ENCODE measurements at regions not wholly inside any gene's neighbourhood (a gene's known extent, or its start where the extent isn't known, plus 50 kb on each side); places are given as distances from the start of the nearest gene placed in this dataset.

DNA sequence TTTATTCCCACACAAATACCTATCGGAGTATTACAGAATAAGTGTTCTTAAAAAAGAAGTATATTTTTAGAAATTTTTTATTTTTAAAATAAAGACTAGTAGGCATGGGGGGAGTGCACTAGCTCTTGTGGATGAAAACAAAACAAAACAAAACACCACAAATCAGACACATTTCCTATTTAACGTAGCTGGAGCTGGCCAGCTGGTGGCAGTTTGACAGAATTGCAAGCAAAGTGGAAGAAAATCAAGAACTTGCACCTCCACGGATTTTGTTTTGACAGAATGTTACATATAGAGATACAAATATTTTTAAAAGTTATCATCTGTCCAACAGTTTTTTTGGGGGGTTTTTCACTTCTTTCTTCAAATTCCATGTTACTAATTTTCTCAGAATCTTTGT, 63.6 kb upstream of the SNRPB2 start:
- Histone ChIP-seq H3K4me1 (replicated peaks in 1 of 4; ENCODE audit: control insufficient read depth in 3 of 4, insufficient read depth in 4 of 4, low read length in 3 of 4) (no peaks in the 10 kb centered on the region), H3K36me3 (ENCODE audit: control insufficient read depth in 2 of 4, insufficient read depth in 4 of 4, low read length in 3 of 4) (no peaks in the 10 kb centered on the region), H3K9me3 (ENCODE audit: insufficient read depth in 2 of 2, low read depth in 1 of 2, low read length in 1 of 2) (no peaks in the 10 kb centered on the region), H2BK5ac (ENCODE audit: low read depth, low read length) (no peak overlapping the region), H3K27me3 (replicated peaks in 1 of 4; ENCODE audit: control insufficient read depth in 3 of 4, extremely low read depth in 1 of 4, insufficient read depth in 3 of 4, low read length in 3 of 4) (no peaks in the 10 kb centered on the region), H3K23me2 (ENCODE audit: low read depth, low read length) (no peaks in the 10 kb centered on the region), H3K27ac (ENCODE audit: low read depth, low read length) (no peak overlapping the region), H3K79me1 (ENCODE audit: low read depth, low read length) (no peaks in the 10 kb centered on the region), H3K23ac (ENCODE audit: insufficient read length) (no peak overlapping the region), H4K5ac (ENCODE audit: insufficient read length, low read depth, low read length) (no peak overlapping the region), H2AFZ (ENCODE audit: low read length) (no peak overlapping the region), H3K9ac (replicated peaks in 1 of 4; ENCODE audit: extremely low read depth in 1 of 4, low read depth in 3 of 4, low read length in 3 of 4) (no peak overlapping the region), H3K4me3 (ENCODE audit: extremely low read depth in 1 of 4, insufficient read depth in 2 of 4, low read depth in 3 of 4, low read length in 4 of 4) (no peak overlapping the region), H2BK20ac (ENCODE audit: low read length) (no peak overlapping the region), H3K56ac (replicated peaks; ENCODE audit: insufficient read length, low read depth, low read length) (no peak overlapping the region), H4K20me1 (replicated peaks in 1 of 2; ENCODE audit: control insufficient read depth in 1 of 2, insufficient read depth in 2 of 2, low read length in 2 of 2) (no peaks in the 10 kb centered on the region), H2AK5ac (ENCODE audit: low read depth, low read length) (no peak overlapping the region), H3K18ac (ENCODE audit: extremely low read depth, low read length) (no peak overlapping the region), H4K91ac (replicated peaks; ENCODE audit: insufficient read length, low read length) (no peak overlapping the region), H3K79me2 (ENCODE audit: control insufficient read depth in 1 of 2, insufficient read depth in 2 of 2, low read length in 2 of 2) (no peaks in the 10 kb centered on the region), H3K14ac (ENCODE audit: insufficient read length) (no peak overlapping the region), H4K8ac (ENCODE audit: extremely low read depth, insufficient read depth, low read length) (no peak overlapping the region), H3K4ac (replicated peaks; ENCODE audit: insufficient read length, low read depth, low read length) (no peak overlapping the region), H2BK12ac (ENCODE audit: low read depth, low read length) (no peak overlapping the region), H2BK15ac (ENCODE audit: low read length) (no peak overlapping the region), H3K4me2 (ENCODE audit: insufficient read depth in 1 of 2, low read depth in 2 of 2, low read length in 2 of 2) (no peak overlapping the region), H2BK120ac (replicated peaks; ENCODE audit: low read depth, low read length) (no peak overlapping the region)
- ChIA-PET CTCF (ENCODE audit: partially characterized antibody) (interaction anchor here (0.5 to 1.9 kb wide), 9 partner anchors 8 to 926 kb away, joined by 3 to 8 read pairs (median 3); no protein-coding TSS in a partner anchor), POLR2A (ENCODE audit: partially characterized antibody) (no interaction called here)
- DNase-seq (ENCODE audit: low read depth in 1 of 2, low spot score in 2 of 2) (no peak), FAIRE-seq (no peak)
- 88% methylated on average over 3 of the region's 3 CpGs; no CpG with 5 or more reads in 1 of the 2 experiments for WGBS, 2 experiments (ENCODE audit: extremely low coverage in 1 of 2, insufficient coverage in 1 of 2, insufficient read length in 1 of 2, insufficient replicate concordance in 2 of 2, low coverage in 1 of 2, low lambda C conversion rate in 2 of 2, missing lambda C conversion rate in 1 of 2)
- TF ChIP-seq, protein P1, sequence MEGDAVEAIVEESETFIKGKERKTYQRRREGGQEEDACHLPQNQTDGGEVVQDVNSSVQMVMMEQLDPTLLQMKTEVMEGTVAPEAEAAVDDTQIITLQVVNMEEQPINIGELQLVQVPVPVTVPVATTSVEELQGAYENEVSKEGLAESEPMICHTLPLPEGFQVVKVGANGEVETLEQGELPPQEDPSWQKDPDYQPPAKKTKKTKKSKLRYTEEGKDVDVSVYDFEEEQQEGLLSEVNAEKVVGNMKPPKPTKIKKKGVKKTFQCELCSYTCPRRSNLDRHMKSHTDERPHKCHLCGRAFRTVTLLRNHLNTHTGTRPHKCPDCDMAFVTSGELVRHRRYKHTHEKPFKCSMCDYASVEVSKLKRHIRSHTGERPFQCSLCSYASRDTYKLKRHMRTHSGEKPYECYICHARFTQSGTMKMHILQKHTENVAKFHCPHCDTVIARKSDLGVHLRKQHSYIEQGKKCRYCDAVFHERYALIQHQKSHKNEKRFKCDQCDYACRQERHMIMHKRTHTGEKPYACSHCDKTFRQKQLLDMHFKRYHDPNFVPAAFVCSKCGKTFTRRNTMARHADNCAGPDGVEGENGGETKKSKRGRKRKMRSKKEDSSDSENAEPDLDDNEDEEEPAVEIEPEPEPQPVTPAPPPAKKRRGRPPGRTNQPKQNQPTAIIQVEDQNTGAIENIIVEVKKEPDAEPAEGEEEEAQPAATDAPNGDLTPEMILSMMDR (IDR thresholded peaks at IDR 0.05; ENCODE audit: control extremely low read depth in 1 of 3, insufficient read depth in 1 of 3, low read depth in 1 of 3, low read length in 3 of 3): peak in 2 of 3 experiments; percentile 28 to 32; a peak in 3 of 4 replicates
- TF ChIP-seq RNF2 (IDR thresholded peaks at IDR 0.05; ENCODE audit: borderline replicate concordance, low read depth, low read length, missing control alignments, poor library complexity, severe bottlenecking) (no peak), SP4 (IDR thresholded peaks at IDR 0.05; ENCODE audit: low read length) (no peak), JUN (IDR thresholded peaks at IDR 0.05; ENCODE audit: low read depth, low read length) (no peak), HDAC6 (IDR thresholded peaks at IDR 0.05; ENCODE audit: low read depth, low read length) (no peak), CTBP2 (IDR thresholded peaks at IDR 0.05; ENCODE audit: borderline replicate concordance, insufficient read depth, insufficient read length, low read length) (no peak), EZH2 (IDR thresholded peaks at IDR 0.05; ENCODE audit: low read depth, low read length, severe bottlenecking) (no peak), SP2 (IDR thresholded peaks at IDR 0.05; ENCODE audit: low read length) (no peak), RAD21 (IDR thresholded peaks at IDR 0.05 in 1 of 2, conservative IDR thresholded peaks at IDR 0.05 in 1 of 2; ENCODE audit: low read depth in 2 of 2, low read length in 2 of 2) (peak in 1 of 2 experiments; percentile 26; a peak in 2 of 4 replicates)
